ENCODE measurements at regions not wholly inside any gene's neighbourhood (a gene's known extent, or its start where the extent isn't known, plus 50 kb on each side); places are given as distances from the start of the nearest gene placed in this dataset.
"Not testable (repeated sequence)": the region's sequence is repeated elsewhere in the genome, so short reads cannot be mapped to it uniquely, and the experiment has no call there.

DNA sequence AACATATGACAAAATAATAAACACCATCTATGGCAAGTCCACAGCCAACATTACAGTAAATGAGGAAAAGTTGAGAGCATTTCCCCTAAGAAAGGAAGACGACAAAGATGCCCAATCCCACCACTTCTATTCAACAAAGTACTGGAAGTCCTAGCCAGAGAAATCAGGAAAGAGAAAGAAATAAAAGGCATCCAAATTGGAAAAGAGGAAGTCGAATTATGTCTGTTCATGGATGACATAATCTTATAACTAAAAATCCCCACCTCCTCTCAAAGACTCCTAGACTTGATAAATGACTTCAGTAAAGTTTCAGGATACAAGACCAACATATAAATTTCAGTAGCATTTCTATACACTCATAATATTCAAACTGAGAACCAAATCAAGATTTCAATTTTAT is 288.5 kb upstream of the POT1 start:
- TF ChIP-seq, protein P1, sequence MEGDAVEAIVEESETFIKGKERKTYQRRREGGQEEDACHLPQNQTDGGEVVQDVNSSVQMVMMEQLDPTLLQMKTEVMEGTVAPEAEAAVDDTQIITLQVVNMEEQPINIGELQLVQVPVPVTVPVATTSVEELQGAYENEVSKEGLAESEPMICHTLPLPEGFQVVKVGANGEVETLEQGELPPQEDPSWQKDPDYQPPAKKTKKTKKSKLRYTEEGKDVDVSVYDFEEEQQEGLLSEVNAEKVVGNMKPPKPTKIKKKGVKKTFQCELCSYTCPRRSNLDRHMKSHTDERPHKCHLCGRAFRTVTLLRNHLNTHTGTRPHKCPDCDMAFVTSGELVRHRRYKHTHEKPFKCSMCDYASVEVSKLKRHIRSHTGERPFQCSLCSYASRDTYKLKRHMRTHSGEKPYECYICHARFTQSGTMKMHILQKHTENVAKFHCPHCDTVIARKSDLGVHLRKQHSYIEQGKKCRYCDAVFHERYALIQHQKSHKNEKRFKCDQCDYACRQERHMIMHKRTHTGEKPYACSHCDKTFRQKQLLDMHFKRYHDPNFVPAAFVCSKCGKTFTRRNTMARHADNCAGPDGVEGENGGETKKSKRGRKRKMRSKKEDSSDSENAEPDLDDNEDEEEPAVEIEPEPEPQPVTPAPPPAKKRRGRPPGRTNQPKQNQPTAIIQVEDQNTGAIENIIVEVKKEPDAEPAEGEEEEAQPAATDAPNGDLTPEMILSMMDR (IDR thresholded peaks at IDR 0.05) = no peak
- DNase-seq (ENCODE audit: low spot score) = no peak
- ATAC-seq (ENCODE audit: low FRiP score) = no peak

DNA sequence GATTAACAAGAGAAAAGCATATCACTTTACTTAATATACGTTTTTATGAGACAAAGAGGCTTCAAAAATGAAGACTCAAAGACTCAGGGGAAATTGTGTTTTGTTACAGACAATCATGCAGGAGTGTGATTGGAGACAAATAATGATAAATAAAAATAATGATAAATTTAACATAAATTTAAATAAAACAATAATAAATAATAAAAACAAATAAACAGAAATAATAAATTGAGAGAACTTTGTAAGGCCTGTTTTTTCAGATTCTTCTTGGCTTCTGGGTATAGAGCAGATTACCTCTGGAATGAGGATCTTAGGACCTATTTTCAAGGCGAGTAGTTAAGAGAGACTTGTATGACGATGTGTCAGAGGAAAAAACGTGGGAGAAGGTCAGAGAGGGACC is 271.4 kb upstream of the POT1 start:
- DNase-seq (ENCODE audit: low spot score) (no peak), ATAC-seq (ENCODE audit: low FRiP score) (no peak)
- TF ChIP-seq, protein P1 (IDR thresholded peaks at IDR 0.05) = no peak

DNA sequence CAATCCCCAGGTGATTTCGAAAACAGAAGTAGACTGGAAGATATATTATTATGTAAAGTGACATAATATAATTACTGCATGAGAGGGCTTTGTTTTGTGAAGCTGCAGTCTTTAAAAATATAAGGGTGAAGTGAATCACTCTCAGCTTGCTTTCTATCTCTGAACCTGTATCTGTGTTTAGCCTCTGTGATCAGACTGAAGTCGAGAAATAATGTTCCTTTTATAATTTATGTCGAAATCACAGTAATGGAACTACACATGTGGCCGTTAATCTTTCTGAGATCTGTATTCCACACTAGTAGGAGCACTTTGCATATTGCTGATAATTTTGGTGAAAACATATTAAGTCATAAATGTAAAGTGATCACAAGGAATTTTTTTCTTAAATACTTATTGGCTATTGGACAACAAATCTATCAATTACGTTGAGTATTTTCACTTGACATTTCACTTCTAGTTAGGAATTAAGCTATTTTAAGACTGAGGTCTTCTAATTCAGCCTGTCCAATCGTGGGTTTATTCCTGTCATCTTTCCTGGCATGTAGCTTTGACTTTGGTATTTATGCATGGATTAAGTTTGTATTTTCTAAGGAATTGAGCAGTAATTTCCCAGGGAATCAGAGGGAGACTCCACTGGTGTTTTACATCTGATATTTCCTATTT is 268.2 kb upstream of the POT1 start:
- DNase-seq (ENCODE audit: low spot score) (no peak), ATAC-seq (ENCODE audit: low FRiP score) (no peak)
- TF ChIP-seq, protein P1 (IDR thresholded peaks at IDR 0.05) = no peak

DNA sequence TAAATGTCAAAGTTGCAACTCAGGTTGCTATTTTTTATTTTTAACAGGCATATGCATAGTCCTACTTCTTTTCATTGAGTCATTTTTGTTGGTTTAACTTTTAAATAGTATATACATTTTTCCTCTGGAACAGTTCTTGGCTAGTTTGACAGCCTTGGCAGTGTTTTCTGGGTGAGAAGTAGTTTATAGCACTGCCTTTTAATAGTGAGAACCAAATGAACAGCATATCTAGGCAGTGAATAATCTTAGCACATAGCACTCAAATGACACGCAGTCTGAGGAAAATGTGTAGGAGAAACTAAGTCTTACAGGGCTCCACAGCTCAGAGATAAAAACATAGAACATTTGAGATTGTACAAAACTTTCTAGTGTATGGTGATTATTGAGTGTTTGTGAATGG is 265.5 kb upstream of the POT1 start:
- TF ChIP-seq, protein P1 (IDR thresholded peaks at IDR 0.05) = no peak
- ATAC-seq (ENCODE audit: low FRiP score) (no peak), DNase-seq (ENCODE audit: low spot score) (no peak)

DNA sequence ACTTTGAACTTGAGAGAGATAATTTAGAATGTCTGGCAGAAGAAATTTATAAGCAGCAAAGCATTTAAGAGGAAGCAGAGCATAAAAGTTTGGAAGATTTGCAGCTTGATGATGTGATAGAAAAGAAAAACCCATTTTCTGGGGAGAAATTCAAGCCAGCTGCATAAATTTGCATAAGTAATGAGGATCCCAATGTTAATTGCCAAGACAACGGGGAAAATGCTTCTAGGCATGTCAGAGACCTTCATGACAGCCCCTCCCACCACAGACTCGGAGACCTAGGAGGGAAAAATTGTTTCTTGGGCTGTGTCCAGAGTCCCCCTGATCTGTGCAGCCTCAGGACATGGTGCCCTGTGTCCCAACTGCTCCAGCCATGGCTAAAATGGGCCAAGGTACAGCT is 263.6 kb upstream of the POT1 start:
- TF ChIP-seq, protein P1 (IDR thresholded peaks at IDR 0.05) = no peak
- no peak for DNase-seq (ENCODE audit: low spot score)
- ATAC-seq (ENCODE audit: low FRiP score) = no peak

DNA sequence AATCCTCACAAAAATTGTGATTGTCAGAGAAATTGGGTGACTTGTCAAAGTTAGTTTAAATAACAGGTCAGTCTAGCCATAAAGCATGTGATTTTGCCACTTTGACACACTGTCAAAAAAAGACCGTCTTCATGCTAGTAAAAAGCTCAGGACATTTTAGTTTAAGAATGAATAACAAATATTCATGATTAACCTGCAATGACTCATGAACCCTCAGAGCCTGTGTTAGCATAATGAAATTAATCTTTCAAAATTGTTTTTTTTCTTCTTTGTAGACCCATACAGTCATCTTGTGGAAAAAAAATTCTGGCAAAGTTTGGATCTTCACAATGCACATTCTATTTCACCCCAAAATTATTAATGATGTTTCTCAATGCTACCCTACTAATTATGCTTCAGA is 255.2 kb upstream of the POT1 start:
- ATAC-seq (ENCODE audit: low FRiP score) (no peak), DNase-seq (ENCODE audit: low spot score) (no peak)
- TF ChIP-seq, protein P1 (IDR thresholded peaks at IDR 0.05) = no peak

DNA sequence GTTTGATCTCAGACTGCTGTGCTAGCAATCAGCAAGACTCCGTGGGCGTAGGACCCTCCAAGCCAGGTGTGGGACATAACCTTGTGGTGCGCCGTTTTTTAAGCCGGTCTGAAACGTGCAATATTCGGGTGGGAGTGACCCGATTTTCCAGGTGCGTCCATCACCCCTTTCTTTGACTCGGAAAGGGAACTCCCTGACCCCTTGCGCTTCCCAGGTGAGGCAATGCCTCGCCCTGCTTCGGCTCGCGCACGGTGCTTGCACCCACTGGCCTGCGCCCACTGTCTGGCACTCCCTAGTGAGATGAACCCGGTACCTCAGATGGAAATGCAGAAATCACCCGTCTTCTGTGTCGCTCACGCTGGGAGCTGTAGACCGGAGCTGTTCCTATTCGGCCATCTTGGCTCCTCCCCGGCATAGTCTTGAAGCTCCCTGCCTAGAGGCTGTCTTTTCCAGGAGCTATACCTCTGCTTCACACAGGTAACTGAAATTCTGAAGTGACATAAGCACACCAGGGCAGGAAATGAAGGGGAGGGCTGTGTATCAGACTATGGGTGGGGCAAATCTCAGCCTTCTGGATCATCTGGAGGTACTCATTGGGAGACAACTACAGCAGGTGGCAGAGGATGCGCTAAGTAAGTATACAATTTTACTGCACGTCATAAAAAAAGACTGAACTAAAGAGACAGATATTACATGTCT is 252.1 kb upstream of the POT1 start:
- DNase-seq (ENCODE audit: low spot score); ATAC-seq (ENCODE audit: low FRiP score): not testable (repeated sequence)

Data from omental fat pad (tissue), 3 donors.